ENCODE measurements at regions not wholly inside any gene's neighbourhood (a gene's known extent, or its start where the extent isn't known, plus 50 kb on each side); places are given as distances from the start of the nearest gene placed in this dataset.

- Mint-ChIP-seq H3K4me1 (ENCODE audit: low read depth) (no peaks in the 10 kb centered on the region), H3K36me3 (ENCODE audit: low read depth) (no peaks in the 10 kb centered on the region)
- intact Hi-C loops (cut with DNase I, micrococcal nuclease) = no loop called here
Observed at GRCh38 chr9:92179286-92180001, 64.2 kb upstream of the SPTLC1 start.

GRCh38 chr9:92177591-92177990 lies 62.4 kb upstream of the SPTLC1 start:
- DNase-seq (no peak), ATAC-seq (ENCODE audit: poor library complexity) (no peak)
- Histone ChIP-seq H3K36me3 (ENCODE audit: insufficient read depth, low read length) (no peaks in the 10 kb centered on the region), H3K27me3 (ENCODE audit: control insufficient read depth in 1 of 2, insufficient read depth in 2 of 2, low read length in 2 of 2) (no peaks in the 10 kb centered on the region), H3K4me3 (ENCODE audit: low read length) (no peak overlapping the region), H3K4me1 (ENCODE audit: insufficient read depth, low read length) (no peaks in the 10 kb centered on the region), H3K9me3 (ENCODE audit: control insufficient read depth in 1 of 2, insufficient read depth in 1 of 2, low read length in 2 of 2) (peaks cover 3 to 18% of the 10 kb centered on the region in 2 experiments), H3K27ac (ENCODE audit: low read depth in 1 of 2, low read length in 2 of 2) (no peak overlapping the region)
- Mint-ChIP-seq H3K4me1 (ENCODE audit: low read depth) (no peaks in the 10 kb centered on the region), H3K36me3 (ENCODE audit: low read depth) (no peaks in the 10 kb centered on the region), H3K9me3 (no peaks in the 10 kb centered on the region), H3K27me3 (no peaks in the 10 kb centered on the region), H3K4me3 (no peak overlapping the region), H3K27ac (no peak overlapping the region)
- intact Hi-C loops (cut with DNase I, micrococcal nuclease) = no loop called here
- TF ChIP-seq CTCF (IDR thresholded peaks at IDR 0.05) = no peak
- ChIA-PET CTCF (no interaction called here), POLR2A (no interaction called here)

More at GRCh38 chr9:92179286-92180001, 64.2 kb upstream of the SPTLC1 start:
- POLR2A ChIA-PET = no interaction called here
- no peak overlapping the region for H3K4me3 ChIP-seq (ENCODE audit: low read length)
- H3K27me3 Mint-ChIP-seq = no peaks in the 10 kb centered on the region
- no peak for TF ChIP-seq CTCF (IDR thresholded peaks at IDR 0.05)
- no peaks in the 10 kb centered on the region for H3K9me3 Mint-ChIP-seq
- H3K4me1 ChIP-seq (ENCODE audit: insufficient read depth, low read length) = no peaks in the 10 kb centered on the region
- no peak for ATAC-seq (ENCODE audit: poor library complexity)
- no peak for DNase-seq
- no peaks in the 10 kb centered on the region for H3K27me3 ChIP-seq (ENCODE audit: control insufficient read depth in 1 of 2, insufficient read depth in 2 of 2, low read length in 2 of 2)
- CTCF ChIA-PET = no interaction called here
- H3K27ac Mint-ChIP-seq = no peak overlapping the region
- H3K27ac ChIP-seq (ENCODE audit: low read depth in 1 of 2, low read length in 2 of 2) = no peak overlapping the region
- no peak overlapping the region for H3K4me3 Mint-ChIP-seq
- peaks cover 0 to 9% of the 10 kb centered on the region in 2 experiments for H3K9me3 ChIP-seq (ENCODE audit: control insufficient read depth in 1 of 2, insufficient read depth in 1 of 2, low read length in 2 of 2)
- H3K36me3 ChIP-seq (ENCODE audit: insufficient read depth, low read length) = no peaks in the 10 kb centered on the region

- intact Hi-C loops (cut with DNase I, micrococcal nuclease) = no loop called here
- Histone ChIP-seq H3K27ac (ENCODE audit: low read depth in 1 of 2, low read length in 2 of 2) (no peak overlapping the region), H3K4me1 (ENCODE audit: insufficient read depth, low read length) (no peaks in the 10 kb centered on the region), H3K9me3 (ENCODE audit: control insufficient read depth in 1 of 2, insufficient read depth in 1 of 2, low read length in 2 of 2) (peaks cover 3 to 23% of the 10 kb centered on the region in 2 experiments), H3K36me3 (ENCODE audit: insufficient read depth, low read length) (no peaks in the 10 kb centered on the region), H3K27me3 (ENCODE audit: control insufficient read depth in 1 of 2, insufficient read depth in 2 of 2, low read length in 2 of 2) (no peaks in the 10 kb centered on the region), H3K4me3 (ENCODE audit: low read length) (no peak overlapping the region)
- Mint-ChIP-seq H3K4me1 (ENCODE audit: low read depth) (no peaks in the 10 kb centered on the region), H3K27ac (no peak overlapping the region), H3K27me3 (no peaks in the 10 kb centered on the region), H3K9me3 (no peaks in the 10 kb centered on the region), H3K36me3 (ENCODE audit: low read depth) (no peaks in the 10 kb centered on the region), H3K4me3 (no peak overlapping the region)
- CTCF ChIA-PET = no interaction called here
- TF ChIP-seq CTCF (IDR thresholded peaks at IDR 0.05) = no peak
- ATAC-seq (ENCODE audit: poor library complexity) = no peak
- no peak for DNase-seq
- POLR2A ChIA-PET = no interaction called here
Observed at GRCh38 chr9:92176800-92177185, 61.6 kb upstream of the SPTLC1 start.

Measured in CD4-positive, alpha-beta T cell (primary cell).